ENCODE measurements at regions not wholly inside any gene's neighbourhood (a gene's known extent, or its start where the extent isn't known, plus 50 kb on each side); places are given as distances from the start of the nearest gene placed in this dataset.

- TF ChIP-seq CTCF (IDR thresholded peaks at IDR 0.05; ENCODE audit: low read depth, low read length, poor library complexity, severe bottlenecking) (no peak), EZH2phosphoT487 (IDR thresholded peaks at IDR 0.05; ENCODE audit: borderline replicate concordance, low read length) (no peak)
Observed at GRCh38 chr10:3857318-3857717, 72.3 kb upstream of the KLF6 start.
